Stimulated activated CD8-positive, alpha-beta memory T cell treated with anti-CD3 and anti-CD28 coated beads, Interleukin-15, amount 100 ng/mL, for 4 hours (primary cell): ENCODE measurements at regions not wholly inside any gene's neighbourhood (a gene's known extent, or its start where the extent isn't known, plus 50 kb on each side); places are given as distances from the start of the nearest gene placed in this dataset.

Experiments
- DNase-seq, 2 donors: peaks; one replicate each; pipeline ENCODE4 v3.0.0-alpha.2; 2020; ENCODE audit warnings: low read depth in 2 of 2

DNA sequence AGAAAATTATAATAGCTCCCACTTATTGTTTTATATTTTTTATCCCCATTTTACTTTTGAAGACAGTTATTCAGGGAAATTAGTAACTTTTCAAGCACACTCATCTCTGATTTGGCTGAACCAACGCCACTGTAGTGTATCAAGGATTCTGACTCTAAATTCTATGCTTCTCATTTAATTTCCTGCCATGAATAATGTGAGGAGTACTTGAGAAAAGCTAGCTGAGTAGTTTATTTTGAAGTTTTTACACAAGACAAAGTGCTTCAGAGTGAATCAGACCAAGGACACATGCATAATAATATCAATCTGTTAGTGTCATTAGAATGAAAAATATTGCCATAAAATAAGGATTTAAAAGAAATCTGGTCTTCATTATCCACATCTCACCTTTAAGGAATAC, 329.9 kb downstream of the SLITRK6 start:
- DNase-seq: no peak

- no peak for DNase-seq
Observed at GRCh38 chr13:85462792-85463425, 336.3 kb downstream of the SLITRK6 start.

DNA sequence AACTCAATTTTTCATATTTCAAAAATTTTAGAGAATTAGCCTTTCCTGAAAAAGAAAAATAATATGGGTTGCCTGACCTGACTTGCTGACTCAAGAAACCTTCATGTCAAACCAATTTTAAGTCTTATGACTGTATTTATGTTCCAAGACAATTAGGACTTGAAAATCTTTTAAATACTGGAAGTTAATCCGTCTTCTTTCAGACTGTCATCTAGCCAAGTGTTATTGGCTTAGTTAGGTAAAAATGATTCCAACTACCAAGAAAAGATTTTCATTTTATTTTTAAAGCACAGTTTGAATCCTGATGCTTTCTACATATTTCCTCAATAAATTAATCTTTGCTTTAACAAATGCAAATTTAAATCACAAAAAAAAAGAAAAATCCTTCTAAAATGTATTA, 337.6 kb downstream of the SLITRK6 start:
- DNase-seq: no peak

GRCh38 chr13:85445534-85445933, 353.7 kb downstream of the SLITRK6 start:
- DNase-seq: no peak

- no peak for DNase-seq
Observed at GRCh38 chr13:85441975-85442374, 357.2 kb downstream of the SLITRK6 start.

GRCh38 chr13:85441364-85441763, 357.9 kb downstream of the SLITRK6 start:
- no peak for DNase-seq

DNA sequence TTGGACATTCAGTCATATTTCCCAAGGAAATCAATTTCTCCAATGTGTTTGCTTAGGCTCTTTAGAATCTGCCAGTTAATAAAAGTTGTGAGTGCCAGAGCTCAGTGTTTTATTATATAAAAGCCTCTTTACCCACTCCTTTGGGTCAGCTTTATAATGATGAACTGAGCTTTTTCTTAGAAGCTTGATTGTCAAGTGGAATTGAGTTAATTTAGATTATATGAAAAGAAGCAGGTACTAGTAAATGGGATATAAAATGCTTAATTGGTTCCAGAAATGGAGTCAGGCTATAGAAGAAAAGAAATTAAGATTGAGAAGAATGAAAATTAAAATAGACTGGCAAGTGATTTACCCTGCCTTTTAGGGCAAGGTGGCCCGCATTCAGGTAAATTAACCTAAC, 363.2 kb downstream of the SLITRK6 start:
- no peak for DNase-seq

- DNase-seq: no peak
Observed at GRCh38 chr13:85434927-85435326, 364.3 kb downstream of the SLITRK6 start.

- DNase-seq: no peak
Observed at GRCh38 chr13:85432881-85433280, 366.3 kb downstream of the SLITRK6 start.

- DNase-seq: no peak
Observed at GRCh38 chr13:85431720-85432119, 367.5 kb downstream of the SLITRK6 start.

DNA sequence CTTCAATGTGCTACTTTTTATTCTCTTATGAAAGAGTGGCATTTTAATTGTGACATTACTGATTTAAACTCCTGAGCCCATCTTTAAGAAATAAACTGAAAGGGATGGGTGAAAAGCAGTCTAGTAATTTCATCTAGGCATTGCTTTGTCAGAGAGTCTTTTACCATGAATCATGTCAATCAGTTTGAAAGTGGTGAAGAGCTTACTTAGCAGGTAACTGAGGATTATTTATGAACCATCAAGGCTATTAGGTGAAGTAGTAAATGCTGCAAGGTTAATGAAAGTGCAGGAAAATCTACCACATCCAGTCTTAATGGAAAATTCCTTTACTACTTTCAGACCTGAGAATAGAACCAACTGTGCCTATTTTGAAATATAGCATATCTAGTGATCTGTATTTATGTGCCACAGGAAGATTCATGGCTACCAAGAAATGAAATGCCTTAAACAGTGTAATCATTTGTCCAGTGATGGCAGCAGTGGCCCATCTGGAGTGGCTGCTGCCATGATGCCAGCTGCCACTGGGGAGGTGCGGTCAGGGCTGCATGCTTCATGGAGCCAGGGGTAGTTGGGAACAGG, 368.9 kb downstream of the SLITRK6 start:
- DNase-seq: no peak

GRCh38 chr13:85427416-85427815, 371.8 kb downstream of the SLITRK6 start:
- no peak for DNase-seq

GRCh38 chr13:85420136-85420535, 379.1 kb downstream of the SLITRK6 start:
- DNase-seq: no peak

GRCh38 chr13:85419611-85420010, 379.6 kb downstream of the SLITRK6 start:
- DNase-seq: no peak

DNA sequence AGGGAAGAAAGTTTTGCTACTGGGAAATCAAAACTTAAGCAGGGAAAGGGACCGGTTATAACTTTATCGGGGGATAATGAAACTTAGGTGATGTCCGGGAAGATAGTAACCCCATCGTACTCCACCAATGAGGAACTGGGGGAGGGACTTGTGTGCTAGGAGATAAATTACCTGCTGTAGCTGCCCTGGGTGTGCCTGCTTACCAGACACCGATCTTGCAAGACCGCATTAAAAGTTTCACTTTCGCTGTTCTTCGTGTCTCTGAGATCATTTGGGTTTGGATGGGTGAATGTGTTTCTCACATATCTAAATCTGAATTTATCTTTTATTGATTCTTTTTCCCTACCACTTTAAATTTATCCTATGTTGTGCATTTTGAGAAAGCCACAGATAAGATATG, 381.4 kb downstream of the SLITRK6 start:
- DNase-seq: no peak

GRCh38 chr13:85413664-85414063, 385.6 kb downstream of the SLITRK6 start:
- no peak for DNase-seq

DNA sequence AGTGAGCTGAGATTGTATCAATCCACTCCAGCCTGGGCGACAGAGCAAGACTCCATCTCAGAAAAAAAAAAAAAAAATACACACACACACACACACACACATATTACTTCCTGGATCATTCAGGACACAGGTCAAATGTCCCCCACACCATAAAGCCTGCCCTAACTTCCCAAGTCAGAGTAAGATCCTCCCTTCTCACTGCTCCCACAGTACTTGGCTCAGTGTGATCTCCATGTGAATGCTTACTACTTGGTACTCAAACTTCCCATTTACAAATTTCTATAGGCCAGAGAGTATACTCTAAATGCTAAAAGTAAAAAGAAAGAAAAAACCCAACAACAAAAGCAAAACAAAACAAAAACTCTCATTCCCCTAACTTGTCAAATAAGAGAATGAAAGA, 386.8 kb downstream of the SLITRK6 start:
- DNase-seq: no peak

DNA sequence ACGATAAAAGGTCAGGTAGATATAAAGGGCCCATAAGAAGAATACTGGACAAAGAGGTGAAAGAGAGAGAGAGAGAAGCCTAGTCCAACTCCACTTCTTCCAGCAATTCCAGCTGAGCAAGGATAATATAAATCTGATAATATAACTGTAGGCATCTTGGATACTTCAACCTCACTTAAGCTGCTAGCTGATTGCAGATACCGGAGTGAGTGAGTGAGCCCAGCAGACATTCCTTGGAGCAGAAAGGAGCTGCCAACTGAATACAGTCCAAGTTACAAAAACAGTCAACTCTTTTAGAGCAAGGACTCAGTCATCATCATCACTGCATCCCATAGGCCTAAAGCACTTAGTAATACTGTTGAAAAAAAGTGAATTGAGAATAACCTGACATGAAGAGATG, 387.6 kb downstream of the SLITRK6 start:
- DNase-seq: no peak

- no peak for DNase-seq
Observed at GRCh38 chr13:85408415-85408814, 390.8 kb downstream of the SLITRK6 start.

DNA sequence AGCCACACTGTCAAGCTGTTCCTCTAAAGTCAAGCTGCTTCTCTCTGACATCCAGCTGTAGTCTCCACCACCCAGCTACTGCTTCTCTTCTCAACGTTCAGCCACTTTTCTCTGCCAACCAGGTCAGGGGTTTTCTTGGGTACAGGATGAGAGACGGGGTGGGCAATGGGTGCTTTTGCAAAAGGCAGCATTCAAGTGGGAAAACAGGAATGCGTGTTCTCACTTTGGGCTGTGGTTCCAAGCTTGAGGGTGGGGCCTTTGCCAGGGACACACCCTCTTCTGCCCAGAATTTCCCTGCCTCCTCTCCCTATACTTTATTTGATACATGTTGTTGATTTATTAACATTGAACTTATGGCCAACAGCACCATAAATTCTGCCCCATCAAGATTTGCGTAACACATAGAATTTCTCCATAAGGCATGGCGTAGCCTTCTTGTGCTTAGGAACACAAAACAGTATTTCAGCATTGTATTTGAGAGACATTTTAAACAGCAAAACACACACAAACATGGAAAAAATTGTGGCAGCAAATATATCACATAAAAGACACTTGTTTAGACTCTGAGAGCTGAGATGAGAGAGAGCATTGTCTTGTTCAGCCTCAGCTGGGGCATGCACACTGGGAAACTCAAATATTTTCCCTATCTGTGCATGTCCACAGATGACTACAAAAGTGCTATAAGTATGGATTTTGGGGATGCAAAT, 392.8 kb downstream of the SLITRK6 start:
- no peak for DNase-seq

DNA sequence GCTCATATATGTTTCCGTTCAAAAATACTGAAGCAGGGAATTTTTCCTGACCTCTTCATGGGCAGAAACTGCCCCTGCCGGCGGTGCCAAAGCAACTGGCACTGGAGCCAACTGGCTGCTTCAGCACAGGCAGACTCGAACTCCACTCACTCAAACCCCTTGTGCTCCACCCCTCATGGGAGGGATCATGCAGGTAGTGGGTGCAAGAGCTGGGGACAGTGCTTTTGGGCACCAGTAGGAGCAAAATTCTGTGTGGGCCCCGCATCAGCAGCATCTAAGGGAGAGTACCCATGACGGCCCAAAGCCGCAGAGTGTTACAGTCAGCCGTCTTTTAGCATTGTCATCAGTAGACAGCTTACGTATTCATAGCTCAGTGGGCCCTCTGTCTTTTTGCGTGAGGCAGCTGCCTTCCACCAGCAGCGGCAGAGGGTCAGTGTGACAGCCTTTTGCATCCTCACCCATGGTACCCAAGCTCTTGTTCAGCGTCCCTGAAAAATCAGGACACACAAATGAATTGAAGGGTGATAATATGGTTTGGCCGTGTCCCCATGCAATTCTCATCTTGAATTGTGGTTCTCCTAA, 393.8 kb downstream of the SLITRK6 start:
- DNase-seq: no peak

- no peak for DNase-seq
Observed at GRCh38 chr13:85386424-85386823, 412.8 kb downstream of the SLITRK6 start.

GRCh38 chr13:85383291-85383690, 415.9 kb downstream of the SLITRK6 start:
- no peak for DNase-seq
